ENCODE measurements at regions not wholly inside any gene's neighbourhood (a gene's known extent, or its start where the extent isn't known, plus 50 kb on each side); places are given as distances from the start of the nearest gene placed in this dataset.

GRCh38 chr7:68103319-68103718 lies 1106.7 kb downstream of the TYW1 start:
- Mint-ChIP-seq H3K9me3 (ENCODE audit: low read depth) (peaks cover 3% of the 10 kb centered on the region), H3K36me3 (no peaks in the 10 kb centered on the region), H3K4me3 (no peak overlapping the region), H3K27me3 (no peaks in the 10 kb centered on the region), H3K4me1 (no peaks in the 10 kb centered on the region), H3K27ac (no peak overlapping the region)
- CTCF ChIA-PET, result no interaction called here
- DNase-seq (no peak), ATAC-seq (no peak)

DNA sequence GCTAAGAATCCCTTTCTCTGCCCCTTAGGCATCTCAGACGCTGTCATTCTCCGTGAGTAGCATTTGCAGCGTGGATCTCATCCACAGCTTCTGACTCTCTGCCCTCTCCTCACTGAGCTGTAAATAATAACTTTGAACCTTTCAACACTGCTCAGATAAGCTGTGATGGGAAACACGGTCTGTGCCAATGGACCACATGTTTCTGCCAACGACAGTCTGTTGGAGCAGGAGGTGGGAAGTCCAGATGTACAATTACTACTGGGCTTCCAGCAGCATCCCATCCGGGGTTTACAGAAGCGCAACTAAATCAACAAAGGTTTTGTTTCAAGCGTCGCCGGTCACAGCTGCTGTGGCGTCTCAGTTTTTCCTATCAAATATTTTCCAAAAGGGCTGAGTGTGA lies 1110.6 kb downstream of the TYW1 start:
- H3K9me3 Mint-ChIP-seq (ENCODE audit: low read depth), result peaks cover 13% of the 10 kb centered on the region
- H3K36me3 Mint-ChIP-seq, result no peaks in the 10 kb centered on the region
- H3K27ac Mint-ChIP-seq, result no peak overlapping the region
- no peaks in the 10 kb centered on the region for H3K4me1 Mint-ChIP-seq
- DNase-seq (no peak), ATAC-seq (no peak)
- no peak overlapping the region for H3K4me3 Mint-ChIP-seq
- H3K27me3 Mint-ChIP-seq, result no peaks in the 10 kb centered on the region
- CTCF ChIA-PET, result no interaction called here

DNA sequence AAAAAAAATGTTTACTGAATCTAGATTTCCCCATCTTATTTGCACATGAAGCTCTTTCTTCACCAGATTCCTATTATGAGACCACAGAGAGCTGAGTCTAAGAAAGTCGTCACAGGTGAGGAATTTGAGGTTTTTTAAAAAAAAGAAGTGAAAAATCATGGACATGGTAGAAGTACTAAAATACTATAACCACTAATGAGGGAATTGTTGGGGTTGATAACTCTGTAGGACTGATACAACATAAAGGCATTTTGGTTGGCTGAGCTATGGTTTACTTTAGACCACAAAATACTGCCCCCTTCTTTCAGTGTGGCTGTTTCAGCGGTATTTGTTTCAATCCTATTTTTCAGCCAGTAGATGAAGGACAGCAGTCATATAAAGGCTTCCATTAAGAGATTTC lies 1111.3 kb downstream of the TYW1 start:
- DNase-seq, result no peak
- Mint-ChIP-seq H3K4me3 (no peak overlapping the region), H3K27me3 (no peaks in the 10 kb centered on the region), H3K27ac (no peak overlapping the region), H3K4me1 (no peaks in the 10 kb centered on the region), H3K36me3 (no peaks in the 10 kb centered on the region), H3K9me3 (ENCODE audit: low read depth) (peaks cover 15% of the 10 kb centered on the region)
- no peak for ATAC-seq
- CTCF ChIA-PET, result no interaction called here

- Mint-ChIP-seq H3K27me3 (no peaks in the 10 kb centered on the region), H3K4me3 (no peak overlapping the region), H3K36me3 (no peaks in the 10 kb centered on the region), H3K9me3 (ENCODE audit: low read depth) (peaks cover 17% of the 10 kb centered on the region), H3K27ac (no peak overlapping the region), H3K4me1 (no peaks in the 10 kb centered on the region)
- DNase-seq (no peak), ATAC-seq (no peak)
- CTCF ChIA-PET, result no interaction called here
These were observed 1112.7 kb downstream of the TYW1 start for GRCh38 chr7:68109299-68109698.

GRCh38 chr7:68119411-68119810 lies 1122.8 kb downstream of the TYW1 start:
- no peak for ATAC-seq
- Mint-ChIP-seq H3K27me3 (no peaks in the 10 kb centered on the region), H3K27ac (no peak overlapping the region), H3K4me3 (no peak overlapping the region), H3K36me3 (no peaks in the 10 kb centered on the region), H3K4me1 (no peaks in the 10 kb centered on the region), H3K9me3 (ENCODE audit: low read depth) (peaks cover 28% of the 10 kb centered on the region)
- CTCF ChIA-PET, result no interaction called here
- no peak for DNase-seq

- Mint-ChIP-seq H3K27me3 (no peaks in the 10 kb centered on the region), H3K36me3 (no peaks in the 10 kb centered on the region), H3K4me3 (no peak overlapping the region), H3K27ac (no peak overlapping the region), H3K4me1 (no peaks in the 10 kb centered on the region), H3K9me3 (ENCODE audit: low read depth) (peaks cover 29% of the 10 kb centered on the region)
- ATAC-seq (no peak), DNase-seq (no peak)
- CTCF ChIA-PET, result no interaction called here
These were observed 1124.4 kb downstream of the TYW1 start for GRCh38 chr7:68121056-68121455.

- ATAC-seq (no peak), DNase-seq (no peak)
- Mint-ChIP-seq H3K4me1 (no peaks in the 10 kb centered on the region), H3K9me3 (ENCODE audit: low read depth) (peaks cover 29% of the 10 kb centered on the region), H3K4me3 (no peak overlapping the region), H3K27me3 (no peaks in the 10 kb centered on the region), H3K36me3 (no peaks in the 10 kb centered on the region), H3K27ac (no peak overlapping the region)
- CTCF ChIA-PET, result no interaction called here
These were observed 1125.0 kb downstream of the TYW1 start for GRCh38 chr7:68121655-68122054.

GRCh38 chr7:68122801-68123200 lies 1126.2 kb downstream of the TYW1 start:
- Mint-ChIP-seq H3K36me3 (no peaks in the 10 kb centered on the region), H3K27ac (no peak overlapping the region), H3K9me3 (ENCODE audit: low read depth) (peaks cover 29% of the 10 kb centered on the region), H3K27me3 (no peaks in the 10 kb centered on the region), H3K4me1 (no peaks in the 10 kb centered on the region), H3K4me3 (no peak overlapping the region)
- ATAC-seq (no peak), DNase-seq (no peak)
- CTCF ChIA-PET, result no interaction called here

- H3K4me3 Mint-ChIP-seq, result no peak overlapping the region
- no peaks in the 10 kb centered on the region for H3K4me1 Mint-ChIP-seq
- DNase-seq, result no peak
- no peak overlapping the region for H3K27ac Mint-ChIP-seq
- CTCF ChIA-PET, result no interaction called here
- no peak for ATAC-seq
- no peaks in the 10 kb centered on the region for H3K36me3 Mint-ChIP-seq
- H3K27me3 Mint-ChIP-seq, result no peaks in the 10 kb centered on the region
- peaks cover 19% of the 10 kb centered on the region for H3K9me3 Mint-ChIP-seq (ENCODE audit: low read depth)
These were observed 1128.5 kb downstream of the TYW1 start for GRCh38 chr7:68125168-68125567.

DNA sequence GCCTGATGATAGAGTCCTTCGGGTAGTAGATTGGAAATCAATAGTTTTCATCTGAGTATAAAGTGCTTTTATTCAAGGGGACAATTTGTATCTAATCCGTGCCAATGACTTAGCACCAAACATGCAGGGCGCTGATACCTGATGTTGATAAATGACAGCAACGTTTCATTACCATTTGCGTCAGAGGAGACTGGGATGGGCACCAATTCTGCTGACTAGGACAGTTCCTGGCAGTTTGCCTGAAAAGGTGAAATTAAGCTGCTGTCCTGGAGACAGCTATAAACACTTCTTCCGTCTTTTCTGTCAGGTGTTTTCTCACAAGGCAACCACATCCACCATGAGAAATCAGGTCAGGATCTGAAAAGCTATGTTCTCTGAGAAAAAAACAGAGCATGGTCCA lies 1136.4 kb downstream of the TYW1 start:
- peaks cover 8% of the 10 kb centered on the region for H3K9me3 Mint-ChIP-seq (ENCODE audit: low read depth)
- DNase-seq (no peak), ATAC-seq (no peak)
- no peaks in the 10 kb centered on the region for H3K27me3 Mint-ChIP-seq
- CTCF ChIA-PET, result interaction anchor here (0.6 kb wide), 1 partner anchor 1070 kb away, joined by 4 read pairs; no protein-coding TSS in a partner anchor
- H3K36me3 Mint-ChIP-seq, result no peaks in the 10 kb centered on the region
- no peak overlapping the region for H3K4me3 Mint-ChIP-seq
- no peak overlapping the region for H3K27ac Mint-ChIP-seq
- no peaks in the 10 kb centered on the region for H3K4me1 Mint-ChIP-seq

- H3K4me3 Mint-ChIP-seq, result no peak overlapping the region
- H3K36me3 Mint-ChIP-seq, result no peaks in the 10 kb centered on the region
- ATAC-seq (no peak), DNase-seq (no peak)
- H3K9me3 Mint-ChIP-seq (ENCODE audit: low read depth), result peaks cover 15% of the 10 kb centered on the region
- H3K27me3 Mint-ChIP-seq, result no peaks in the 10 kb centered on the region
- CTCF ChIA-PET, result no interaction called here
- no peak overlapping the region for H3K27ac Mint-ChIP-seq
- H3K4me1 Mint-ChIP-seq, result no peaks in the 10 kb centered on the region
These were observed 1146.7 kb downstream of the TYW1 start for GRCh38 chr7:68143345-68143744.

DNA sequence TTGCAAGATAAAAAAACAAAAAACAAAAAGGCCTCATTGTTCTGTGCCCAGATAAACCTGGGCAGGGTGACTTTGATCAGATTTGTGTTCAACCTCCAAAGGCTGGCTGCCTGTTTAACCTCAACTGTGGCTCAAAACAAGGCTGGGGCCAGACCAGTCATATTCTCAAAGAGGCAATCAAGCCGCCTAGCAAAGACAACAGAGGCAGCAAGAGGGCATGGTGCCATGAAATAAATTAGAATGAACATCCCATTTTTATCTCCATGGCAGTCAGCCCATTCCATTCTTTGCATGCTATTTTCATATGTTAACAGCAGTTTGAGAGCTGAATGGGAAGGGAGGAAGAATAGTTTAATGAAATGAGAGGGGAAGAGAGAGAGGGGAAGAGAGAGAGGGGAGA lies 1150.3 kb downstream of the TYW1 start:
- Mint-ChIP-seq H3K9me3 (ENCODE audit: low read depth) (peaks cover 16% of the 10 kb centered on the region), H3K27me3 (no peaks in the 10 kb centered on the region), H3K4me3 (no peak overlapping the region), H3K4me1 (no peaks in the 10 kb centered on the region), H3K36me3 (no peaks in the 10 kb centered on the region), H3K27ac (no peak overlapping the region)
- no peak for ATAC-seq
- CTCF ChIA-PET, result no interaction called here
- DNase-seq, result no peak

DNA sequence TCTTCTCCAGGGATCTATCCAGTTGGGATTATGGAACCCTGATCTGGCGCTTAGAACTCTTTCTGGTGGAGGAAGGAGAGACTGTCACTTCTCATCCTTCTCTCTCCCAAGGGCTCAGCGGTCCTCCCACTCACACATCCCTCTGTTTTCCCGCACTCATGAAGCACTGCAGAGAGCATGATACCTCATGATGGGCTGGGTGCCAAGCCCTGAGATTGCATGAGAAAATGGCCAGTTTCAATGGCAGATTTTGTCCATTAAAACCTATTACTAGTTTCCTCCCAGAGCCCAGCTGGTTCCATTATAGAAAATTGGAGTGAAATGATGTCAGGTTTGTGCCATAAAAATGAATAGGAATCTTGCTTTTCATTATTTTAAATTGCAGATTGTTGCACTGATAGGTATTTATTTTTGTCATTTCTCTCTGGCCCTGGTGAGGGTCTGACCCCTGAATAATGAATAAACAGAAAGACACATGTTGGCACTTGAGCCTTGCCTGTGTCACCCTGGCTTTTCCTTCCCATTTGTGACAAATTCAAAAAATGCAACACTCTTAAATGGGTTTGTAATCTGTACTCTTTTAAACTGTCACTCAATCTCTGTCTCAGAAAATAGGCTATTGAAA lies 1151.1 kb downstream of the TYW1 start:
- no peaks in the 10 kb centered on the region for H3K27me3 Mint-ChIP-seq
- no peak overlapping the region for H3K4me3 Mint-ChIP-seq
- ATAC-seq (no peak), DNase-seq (no peak)
- CTCF ChIA-PET, result no interaction called here
- no peaks in the 10 kb centered on the region for H3K4me1 Mint-ChIP-seq
- no peak overlapping the region for H3K27ac Mint-ChIP-seq
- peaks cover 11% of the 10 kb centered on the region for H3K9me3 Mint-ChIP-seq (ENCODE audit: low read depth)
- H3K36me3 Mint-ChIP-seq, result no peaks in the 10 kb centered on the region

DNA sequence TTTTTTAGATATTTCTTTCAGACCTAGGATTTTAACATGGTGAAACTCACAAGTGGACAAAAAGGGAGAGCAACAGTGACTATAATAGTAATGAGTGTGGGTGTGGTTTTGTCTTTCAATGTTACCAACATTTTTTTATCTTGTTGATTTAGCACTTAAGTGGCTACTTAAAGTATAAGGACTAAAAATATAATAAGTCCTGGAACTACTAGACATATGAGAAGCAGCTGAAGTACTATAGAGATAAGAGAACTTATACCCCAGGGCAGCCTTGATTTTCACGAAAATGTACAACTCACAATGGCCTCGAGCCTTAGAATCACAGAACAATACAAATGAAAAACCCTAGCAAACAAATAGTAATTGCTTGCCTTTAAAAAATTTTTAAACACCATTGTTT lies 1151.8 kb downstream of the TYW1 start:
- Mint-ChIP-seq H3K27ac (no peak overlapping the region), H3K4me3 (no peak overlapping the region), H3K27me3 (no peaks in the 10 kb centered on the region), H3K4me1 (no peaks in the 10 kb centered on the region), H3K9me3 (ENCODE audit: low read depth) (peaks cover 10% of the 10 kb centered on the region), H3K36me3 (no peaks in the 10 kb centered on the region)
- CTCF ChIA-PET, result no interaction called here
- no peak for DNase-seq
- no peak for ATAC-seq

DNA sequence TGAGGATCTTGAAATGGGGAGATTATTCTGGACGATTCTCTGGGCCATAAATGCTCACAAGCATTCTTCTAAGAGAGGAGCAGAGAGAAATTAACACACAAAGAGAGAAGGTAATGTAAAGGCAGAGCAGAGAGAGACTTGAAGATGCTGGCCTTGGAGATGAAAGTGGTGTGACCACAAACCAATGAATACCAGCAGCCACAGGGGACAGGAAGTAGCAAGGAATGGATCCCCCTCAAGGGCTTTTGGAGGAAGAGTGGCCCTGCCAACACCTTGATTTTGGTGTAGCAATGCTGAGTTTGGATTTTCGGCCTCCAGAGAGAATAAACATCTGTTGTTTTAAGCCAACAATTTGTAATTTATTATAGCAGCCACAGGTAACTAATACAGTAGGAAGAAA lies 1155.6 kb downstream of the TYW1 start:
- CTCF ChIA-PET, result no interaction called here
- H3K36me3 Mint-ChIP-seq, result no peaks in the 10 kb centered on the region
- H3K4me3 Mint-ChIP-seq, result no peak overlapping the region
- H3K4me1 Mint-ChIP-seq, result no peaks in the 10 kb centered on the region
- H3K9me3 Mint-ChIP-seq (ENCODE audit: low read depth), result peaks cover 7% of the 10 kb centered on the region
- no peak overlapping the region for H3K27ac Mint-ChIP-seq
- no peak for ATAC-seq
- no peak for DNase-seq
- H3K27me3 Mint-ChIP-seq, result no peaks in the 10 kb centered on the region
